GM23338 (cell line): ENCODE measurements at regions not wholly inside any gene's neighbourhood (a gene's known extent, or its start where the extent isn't known, plus 50 kb on each side); places are given as distances from the start of the nearest gene placed in this dataset.

ENCODE experiments used
- ATAC-seq: fragments of 200-7000 bp; cut with Tn5 transposase; 3 replicates; pipeline ENCODE4 v1.9.1; 2020
- DNase-seq: peaks from one replicate; pipeline ENCODE4 v3.0.0-alpha.2; 2015; ENCODE audit warnings: low spot score
- H2AFZ ChIP-seq: fragments of 200-600 bp; sonication (generic); 2 replicates; pipeline ENCODE4 v1.8.0; 2016; ENCODE audit warnings: antibody characterized with exemption, mild to moderate bottlenecking, moderate library complexity
- H3F3A ChIP-seq: fragments of 200-600 bp; sonication (generic); replicated peaks from 2 replicates; pipeline ENCODE4 v1.8.0; 2017; ENCODE audit warnings: antibody characterized with exemption, mixed run types, low read depth
- H3K27ac ChIP-seq: fragments of 200-600 bp; sonication (generic); 2 replicates; pipeline ENCODE4 v1.6.1; 2016; ENCODE audit warnings: low read depth
- H3K27me3 ChIP-seq: fragments of 200-600 bp; sonication (generic); 2 replicates; pipeline ENCODE4 v1.8.0; 2016; ENCODE audit warnings: mild to moderate bottlenecking, mixed run types, moderate library complexity; ENCODE audit not compliant: insufficient read depth
- H3K36me3 ChIP-seq: fragments of 200-600 bp; sonication (generic); 2 replicates; pipeline ENCODE4 v1.8.0; 2016; ENCODE audit warnings: mild to moderate bottlenecking; ENCODE audit not compliant: insufficient read depth
- H3K4me1 ChIP-seq: fragments of 200-600 bp; sonication (generic); 2 replicates; pipeline ENCODE4 v1.8.0; 2016; ENCODE audit warnings: mild to moderate bottlenecking, moderate library complexity; ENCODE audit not compliant: insufficient read depth
- H3K4me2 ChIP-seq: fragments of 200-600 bp; sonication (generic); 2 replicates; pipeline ENCODE4 v1.7.1; 2017; ENCODE audit warnings: mixed run types
- H3K4me3 ChIP-seq: fragments of 200-600 bp; sonication (generic); 2 replicates; pipeline ENCODE4 v1.6.1; 2016; ENCODE audit warnings: mixed run types
- H3K79me2 ChIP-seq: fragments of 200-600 bp; sonication (generic); replicated peaks from 2 replicates; pipeline ENCODE4 v1.8.0; 2017; ENCODE audit warnings: mild to moderate bottlenecking; ENCODE audit not compliant: insufficient read depth
- H3K9me2 ChIP-seq: fragments of 200-600 bp; sonication (generic); 2 replicates; pipeline ENCODE4 v1.8.0; 2017; ENCODE audit not compliant: insufficient read depth
- H4K20me1 ChIP-seq: fragments of 200-600 bp; sonication (generic); replicated peaks from 2 replicates; pipeline ENCODE4 v1.8.0; 2017; ENCODE audit warnings: mild to moderate bottlenecking; ENCODE audit not compliant: insufficient read depth
- H3K27ac Mint-ChIP-seq: 2 replicates; pipeline ENCODE4 v1.8.0; 2020; ENCODE audit warnings: inconsistent platforms, mild to moderate bottlenecking, moderate library complexity, mixed read lengths
- H3K27me3 Mint-ChIP-seq: 3 replicates; pipeline ENCODE4 v1.8.0; 2022; ENCODE audit warnings: low read depth, mild to moderate bottlenecking, moderate library complexity, mixed read lengths, inconsistent platforms; ENCODE audit not compliant: insufficient read depth, poor library complexity
- H3K36me3 Mint-ChIP-seq: 3 replicates; pipeline ENCODE4 v1.8.0; 2021; ENCODE audit warnings: low read depth, mild to moderate bottlenecking, inconsistent platforms, moderate library complexity, mixed read lengths
- H3K4me1 Mint-ChIP-seq: 3 replicates; pipeline ENCODE4 v1.8.0; 2020; ENCODE audit warnings: mild to moderate bottlenecking, inconsistent platforms, mixed read lengths
- H3K4me3 Mint-ChIP-seq: 3 replicates; pipeline ENCODE4 v1.8.0; 2021; ENCODE audit warnings: moderate library complexity, mild to moderate bottlenecking, inconsistent platforms, mixed read lengths
- H3K9me3 Mint-ChIP-seq: 3 replicates; pipeline ENCODE4 v1.8.0; 2020; ENCODE audit warnings: moderate library complexity, mild to moderate bottlenecking, inconsistent platforms, mixed read lengths
- CREB1 ChIP-seq: fragments of 250-450 bp; sonication (Bioruptor Pico); IDR thresholded peaks from 2 replicates; pipeline ENCODE4 v1.5.0; 2020; ENCODE audit warnings: low read depth, mild to moderate bottlenecking, moderate library complexity
- CTCF ChIP-seq, 2 experiments: fragments of 200-600 bp in 1 of 2; sonication (generic) in 1 of 2; conservative IDR thresholded peaks; 2 replicates each; pipeline versions ENCODE4 v1.5.1 to v1.6.1; 2016 to 2017; ENCODE audit warnings: antibody characterized with exemption in 2 of 2, low read depth in 2 of 2, mild to moderate bottlenecking in 2 of 2, moderate library complexity in 1 of 2
- ETS1 ChIP-seq: IDR thresholded peaks from 2 replicates; pipeline ENCODE4 v1.6.1; 2016; ENCODE audit warnings: antibody characterized with exemption
- EZH2 ChIP-seq: fragments of 200-600 bp; sonication (generic); IDR thresholded peaks from one replicate; pipeline ENCODE4 v1.8.0; 2017; ENCODE audit warnings: antibody characterized with exemption, mild to moderate bottlenecking, low read depth; ENCODE audit not compliant: unreplicated experiment
- NANOG ChIP-seq: IDR thresholded peaks from 2 replicates; pipeline ENCODE4 v1.6.1; 2016; ENCODE audit warnings: antibody characterized with exemption, borderline replicate concordance
- POLR2AphosphoS5 ChIP-seq: IDR thresholded peaks from 2 replicates; pipeline ENCODE4 v1.6.1; 2016; ENCODE audit warnings: antibody characterized with exemption, low read depth
- REST ChIP-seq: IDR thresholded peaks from one replicate; pipeline ENCODE4 v1.6.1; 2018; ENCODE audit warnings: antibody characterized with exemption; ENCODE audit not compliant: unreplicated experiment
- STAT1 ChIP-seq: IDR thresholded peaks from one replicate; pipeline ENCODE4 v1.6.1; 2016; ENCODE audit warnings: antibody characterized with exemption; ENCODE audit not compliant: unreplicated experiment
- ZNF114 ChIP-seq: fragments of 250-450 bp; sonication (Bioruptor Pico); IDR thresholded peaks from 2 replicates; pipeline ENCODE4 v1.5.0; 2020; ENCODE audit warnings: mild to moderate bottlenecking, moderate library complexity
- ZNF331 ChIP-seq: fragments of 250-450 bp; sonication (Bioruptor Pico); IDR thresholded peaks from 2 replicates; pipeline ENCODE4 v1.5.0; 2020; ENCODE audit warnings: low read depth, mild to moderate bottlenecking, moderate library complexity

- DNase-seq (no peak), ATAC-seq (no peak)
- no peaks in the 10 kb centered on the region for H3K4me1 ChIP-seq
- H3K4me3 Mint-ChIP-seq, result no peak overlapping the region
- H3K27me3 ChIP-seq, result no peaks in the 10 kb centered on the region
- no peaks in the 10 kb centered on the region for H3F3A ChIP-seq
- no peak for TF ChIP-seq CREB1 (CRISPR knock-in tag)
- TF ChIP-seq STAT1, result no peak
- no peak for TF ChIP-seq POLR2AphosphoS5
- no peak for TF ChIP-seq REST
- TF ChIP-seq ETS1, result no peak
- no peak for TF ChIP-seq EZH2
- TF ChIP-seq ZNF114 (CRISPR knock-in tag), result no peak
- TF ChIP-seq CTCF (conservative IDR thresholded peaks at IDR 0.05; ENCODE audit: low read depth in 2 of 2), result no peak
- no peaks in the 10 kb centered on the region for H4K20me1 ChIP-seq
- no peak overlapping the region for H3K4me3 ChIP-seq
- H3K27ac ChIP-seq, result no peak overlapping the region
- no peak overlapping the region for H3K4me2 ChIP-seq
- H2AFZ ChIP-seq, result no peak overlapping the region
- H3K79me2 ChIP-seq, result no peaks in the 10 kb centered on the region
- no peaks in the 10 kb centered on the region for H3K27me3 Mint-ChIP-seq
- H3K9me2 ChIP-seq, result no peaks in the 10 kb centered on the region
- no peaks in the 10 kb centered on the region for H3K36me3 Mint-ChIP-seq
- peaks cover 2% of the 10 kb centered on the region; the same call in 1 of the 3 replicates for H3K4me1 Mint-ChIP-seq
- no peak overlapping the region for H3K27ac Mint-ChIP-seq
- no peaks in the 10 kb centered on the region for H3K36me3 ChIP-seq
- no peaks in the 10 kb centered on the region for H3K9me3 Mint-ChIP-seq
These were observed 1020.9 kb upstream of the AMELY start for GRCh38 chrY:7932424-7932823.

- no peaks in the 10 kb centered on the region for H3K79me2 ChIP-seq
- no peaks in the 10 kb centered on the region for H3K9me2 ChIP-seq
- no peaks in the 10 kb centered on the region for H3K36me3 ChIP-seq
- no peaks in the 10 kb centered on the region for H3K27me3 Mint-ChIP-seq
- no peaks in the 10 kb centered on the region for H3K36me3 Mint-ChIP-seq
- no peaks in the 10 kb centered on the region for H3K27me3 ChIP-seq
- H3K4me3 Mint-ChIP-seq, result no peak overlapping the region
- no peak overlapping the region for H2AFZ ChIP-seq
- H3F3A ChIP-seq, result no peaks in the 10 kb centered on the region
- no peaks in the 10 kb centered on the region for H3K4me1 ChIP-seq
- DNase-seq (no peak), ATAC-seq (no peak)
- no peak overlapping the region for H3K27ac ChIP-seq
- peaks cover 2% of the 10 kb centered on the region; the same call in 1 of the 3 replicates for H3K4me1 Mint-ChIP-seq
- no peaks in the 10 kb centered on the region for H3K9me3 Mint-ChIP-seq
- H3K27ac Mint-ChIP-seq, result no peak overlapping the region
- H4K20me1 ChIP-seq, result no peaks in the 10 kb centered on the region
- H3K4me2 ChIP-seq, result no peak overlapping the region
- no peak overlapping the region for H3K4me3 ChIP-seq
- TF ChIP-seq ZNF114 (CRISPR knock-in tag) (no peak), POLR2AphosphoS5 (no peak), ZNF331 (CRISPR knock-in tag) (no peak), ETS1 (no peak), NANOG (no peak), CTCF (conservative IDR thresholded peaks at IDR 0.05; ENCODE audit: low read depth in 2 of 2) (no peak), EZH2 (no peak), CREB1 (CRISPR knock-in tag) (no peak)
These were observed 1018.3 kb upstream of the AMELY start for GRCh38 chrY:7929866-7930265.
